ENCODE measurements at regions not wholly inside any gene's neighbourhood (a gene's known extent, or its start where the extent isn't known, plus 50 kb on each side); places are given as distances from the start of the nearest gene placed in this dataset.
"Not testable (repeated sequence)": the region's sequence is repeated elsewhere in the genome, so short reads cannot be mapped to it uniquely, and the experiment has no call there.

DNA sequence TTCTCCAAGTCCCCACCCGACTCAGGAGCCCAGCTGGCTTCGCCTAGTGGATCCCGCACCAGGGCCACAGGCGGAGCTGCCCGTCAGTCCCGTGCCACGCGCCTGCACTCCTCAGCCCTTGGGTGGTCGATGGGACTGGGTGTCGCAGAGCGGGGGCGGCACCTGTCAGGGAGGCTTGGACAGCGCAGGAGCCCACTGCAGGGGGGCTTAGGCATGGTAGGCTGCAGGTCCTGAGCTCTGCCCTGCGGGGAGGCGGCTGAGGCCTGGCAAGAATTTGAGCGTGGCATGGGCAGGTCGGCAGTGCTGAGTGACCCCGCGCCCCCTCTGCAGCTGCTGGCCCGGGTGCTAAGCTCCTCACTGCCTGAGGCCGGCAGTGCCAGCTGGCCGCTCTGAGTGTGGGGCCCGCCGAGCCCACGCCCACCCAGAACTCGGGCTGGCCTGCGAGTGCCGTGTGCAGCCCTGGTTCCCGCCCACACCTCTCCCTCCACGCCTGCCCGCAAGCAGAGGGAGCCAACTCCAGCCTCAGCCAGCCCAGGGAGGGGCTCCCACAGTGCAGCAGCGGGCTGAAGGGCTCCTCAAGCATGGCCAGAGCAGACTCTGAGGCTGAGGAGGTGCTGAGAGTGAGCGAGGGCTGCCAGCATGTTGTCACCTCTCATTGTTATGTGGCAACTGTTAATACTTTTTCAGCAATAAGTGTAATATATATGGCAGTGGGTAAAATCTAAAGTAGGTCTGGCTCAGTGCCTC, 548.4 kb upstream of the BRINP3 start:
- no peak for DNase-seq

DNA sequence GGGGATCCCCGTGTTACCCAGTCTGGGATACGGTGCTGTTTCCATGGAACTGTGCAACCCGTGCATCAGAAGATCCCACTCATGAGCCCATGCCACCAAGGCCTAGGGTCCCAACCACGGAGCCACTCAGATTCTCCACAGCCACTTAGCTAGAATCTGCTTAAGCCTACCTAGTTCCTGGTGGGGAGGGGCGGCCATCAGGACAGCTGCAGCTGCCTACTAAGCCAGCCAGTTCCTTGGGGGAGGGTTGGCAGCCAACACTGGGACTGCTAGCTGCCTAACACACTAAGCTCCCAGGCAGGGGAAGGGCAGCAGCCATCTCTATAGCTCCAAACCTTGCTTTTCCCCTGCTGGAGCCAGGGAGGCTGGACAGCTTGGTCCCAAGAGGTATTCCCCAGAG, 549.2 kb upstream of the BRINP3 start:
- DNase-seq, result no peak

DNA sequence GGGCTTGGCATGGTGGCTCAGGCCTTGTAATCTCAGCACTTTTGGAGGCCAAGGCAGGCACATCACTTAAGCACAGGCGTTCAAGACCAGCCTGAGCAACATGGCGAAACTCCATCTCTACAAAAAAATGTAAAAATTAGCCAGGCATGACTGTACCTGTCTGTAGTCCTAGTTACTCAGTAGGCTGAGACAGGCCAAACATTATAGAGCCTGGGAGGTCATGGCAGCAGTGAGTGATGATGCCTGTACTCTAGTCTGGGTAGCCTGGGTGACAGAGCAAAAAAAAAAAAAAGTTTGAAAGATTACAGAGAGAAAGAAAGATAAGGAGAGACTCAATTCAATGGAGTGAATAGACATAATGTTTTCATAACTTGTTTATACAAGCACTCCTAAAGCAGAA, 556.5 kb upstream of the BRINP3 start:
- no peak for DNase-seq

GRCh38 chr1:191043066-191043465, 565.4 kb upstream of the BRINP3 start:
- no peak for DNase-seq

DNA sequence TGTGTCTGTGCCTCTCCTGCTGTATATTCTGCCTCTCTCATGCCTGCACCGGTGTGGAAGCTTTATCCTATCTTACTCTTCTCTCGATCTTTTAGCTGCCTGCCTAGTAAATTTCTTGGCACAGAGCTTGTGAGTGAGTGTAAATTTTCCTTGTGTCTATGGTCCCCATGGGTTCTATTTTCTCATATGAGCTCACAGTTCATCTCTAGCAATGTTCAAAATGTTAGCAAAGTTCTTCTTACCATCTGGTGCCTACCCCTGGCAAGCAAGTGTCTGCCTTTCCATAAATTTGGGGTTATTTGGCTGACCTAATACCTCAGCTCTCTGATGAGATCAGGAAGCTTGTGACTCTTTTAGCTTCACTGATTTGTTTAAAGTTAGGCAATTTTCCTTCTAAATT, 572.1 kb upstream of the BRINP3 start:
- no peak for DNase-seq

DNA sequence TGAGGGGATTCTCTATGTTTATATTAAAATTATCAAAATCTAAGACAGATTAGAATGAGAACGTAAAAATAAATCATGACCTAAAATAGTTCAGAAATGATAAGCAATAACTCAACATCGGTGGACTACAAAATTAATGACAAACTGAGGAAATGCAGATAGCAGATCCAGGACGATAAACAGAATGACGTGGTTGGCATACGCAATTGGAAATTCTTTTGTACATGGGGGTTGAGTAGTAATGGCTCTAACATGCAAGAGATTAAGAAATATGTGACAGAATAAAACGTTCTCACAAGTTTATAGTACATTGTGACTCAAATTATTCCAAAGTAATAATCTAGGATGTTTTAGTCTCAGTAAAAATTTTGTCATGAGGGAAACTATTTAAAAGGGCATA, 575.2 kb upstream of the BRINP3 start:
- no peak for DNase-seq

DNA sequence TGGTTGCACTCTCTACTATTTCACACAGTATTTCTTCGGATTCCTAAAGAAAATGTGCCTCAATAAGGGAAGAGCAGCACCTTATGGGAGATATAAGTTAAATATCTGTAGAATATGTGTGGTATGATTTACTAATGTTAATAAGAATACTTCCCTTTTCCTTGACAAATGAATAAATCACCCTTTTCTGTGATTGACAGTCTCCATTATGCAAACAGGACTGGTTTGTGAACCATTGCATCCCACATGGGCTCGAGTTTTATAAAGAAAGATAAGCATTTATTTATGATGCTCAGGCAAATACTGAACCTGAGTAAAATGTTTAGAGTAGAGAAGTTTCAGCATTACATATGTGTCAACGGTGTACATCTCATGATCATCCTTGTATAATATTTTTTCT, 587.7 kb upstream of the BRINP3 start:
- DNase-seq, result no peak

DNA sequence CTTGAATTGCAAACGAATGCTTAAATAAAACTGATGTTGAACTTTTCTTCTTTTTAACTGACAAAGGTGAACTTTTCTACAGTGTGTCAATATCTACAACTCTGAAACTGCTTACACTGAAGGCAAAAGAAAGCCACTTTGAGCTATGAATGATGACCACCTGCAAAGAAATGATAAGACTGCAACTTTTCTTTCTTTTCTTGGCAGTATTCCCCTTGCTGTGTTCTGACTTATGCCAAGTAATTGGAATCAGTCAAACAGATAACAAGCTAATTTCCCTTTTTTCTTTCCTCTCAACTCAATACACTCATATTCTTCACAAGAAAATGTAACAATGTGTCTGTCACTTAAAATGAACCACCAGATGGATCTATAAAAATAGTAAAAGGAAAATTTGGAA, 588.1 kb upstream of the BRINP3 start:
- no peak for DNase-seq

DNA sequence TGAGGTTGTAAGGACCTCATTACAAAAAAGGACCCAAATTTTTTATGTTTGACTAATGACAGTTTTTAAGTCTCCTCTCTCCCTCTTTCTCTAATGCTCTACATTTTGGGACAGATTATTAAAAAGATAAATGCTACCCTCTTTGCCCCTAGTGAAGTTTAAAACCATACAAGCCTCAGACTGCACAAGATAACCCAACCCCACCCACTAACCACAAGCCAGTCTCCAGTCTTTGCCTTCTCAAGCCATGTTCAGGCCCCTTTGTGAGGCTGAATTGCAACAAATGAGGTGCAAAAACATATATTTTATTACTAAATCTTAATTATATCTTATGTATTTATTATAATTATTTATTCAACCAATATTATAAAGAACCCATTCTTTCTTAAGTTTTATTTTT, 597.2 kb upstream of the BRINP3 start:
- no peak for DNase-seq

DNA sequence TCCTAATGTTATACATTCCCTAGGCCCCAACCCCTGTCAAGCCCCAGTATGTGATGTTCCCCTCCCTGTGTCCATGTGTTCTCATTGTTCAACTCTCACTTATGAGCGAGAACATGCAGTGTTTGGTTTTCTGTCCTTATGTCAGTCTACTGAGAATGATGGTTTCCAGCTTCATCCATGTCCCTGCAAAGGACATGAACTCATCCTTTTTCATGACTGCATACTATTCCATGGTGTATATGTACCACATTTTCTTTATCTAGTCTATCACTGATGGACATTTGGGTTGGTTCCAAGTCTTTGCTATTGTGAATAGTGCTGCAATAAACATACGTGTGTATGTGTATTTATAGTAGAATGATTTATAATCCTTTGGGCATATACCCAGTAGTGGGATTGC, 605.4 kb upstream of the BRINP3 start:
- DNase-seq, result not testable (repeated sequence)

GRCh38 chr1:191085121-191085520, 607.5 kb upstream of the BRINP3 start:
- DNase-seq, result no peak

DNA sequence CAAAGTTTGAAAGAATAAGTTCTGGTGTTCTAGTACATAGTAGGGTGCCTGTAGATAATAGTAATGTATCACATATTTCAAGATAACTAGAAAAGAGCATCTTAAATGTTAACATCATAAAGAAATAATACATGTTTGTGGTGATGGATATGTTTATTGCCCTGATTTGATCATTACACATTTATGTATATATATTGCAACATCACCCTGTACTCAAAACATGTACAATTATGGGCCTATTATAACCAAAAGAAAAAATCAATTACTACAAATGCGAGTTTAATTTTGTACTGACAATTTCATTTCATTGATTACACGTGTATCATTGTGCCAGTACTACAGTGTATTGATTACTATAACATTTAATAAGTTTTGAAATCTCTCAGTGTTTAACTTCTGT, 609.2 kb upstream of the BRINP3 start:
- no peak for DNase-seq

GRCh38 chr1:191096405-191096804, 618.7 kb upstream of the BRINP3 start:
- no peak for DNase-seq

DNA sequence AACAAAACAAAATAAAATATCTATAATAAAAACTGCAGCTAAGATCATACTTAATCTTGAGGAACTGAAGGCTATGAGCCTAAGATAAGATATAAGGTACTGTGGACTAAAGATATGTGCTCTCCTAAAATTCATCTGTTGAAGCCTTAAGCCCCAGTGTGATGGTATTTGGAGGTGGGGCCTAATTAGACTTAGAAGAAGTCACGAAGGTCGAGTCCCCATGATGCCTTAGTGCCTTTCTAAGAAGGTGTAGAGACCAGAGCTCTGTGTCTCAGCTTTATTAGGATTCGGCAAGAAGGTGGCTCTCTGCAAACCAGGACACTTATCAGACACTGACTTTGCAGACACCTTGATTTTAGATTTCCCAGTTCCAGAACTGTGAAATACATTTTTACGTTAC, 622.0 kb upstream of the BRINP3 start:
- DNase-seq, result no peak

DNA sequence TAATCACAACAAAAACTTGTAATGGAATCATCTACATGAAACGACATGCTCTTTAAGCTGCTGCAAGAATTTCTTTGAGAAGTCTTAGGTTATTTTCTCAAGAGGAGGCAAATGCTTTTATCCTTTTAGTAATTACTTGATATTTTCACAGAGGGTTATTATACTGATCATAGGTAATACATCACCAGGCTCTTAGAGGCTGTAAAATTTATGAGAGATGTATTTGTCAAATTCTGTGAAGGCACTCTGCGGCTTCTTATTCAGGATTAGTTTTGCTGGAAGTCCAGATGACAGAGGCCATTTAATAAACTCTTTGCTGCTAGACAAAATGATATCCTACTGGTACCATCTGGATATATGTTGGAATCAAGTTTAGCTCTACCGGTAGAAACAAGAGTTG, 624.3 kb upstream of the BRINP3 start:
- no peak for DNase-seq

DNA sequence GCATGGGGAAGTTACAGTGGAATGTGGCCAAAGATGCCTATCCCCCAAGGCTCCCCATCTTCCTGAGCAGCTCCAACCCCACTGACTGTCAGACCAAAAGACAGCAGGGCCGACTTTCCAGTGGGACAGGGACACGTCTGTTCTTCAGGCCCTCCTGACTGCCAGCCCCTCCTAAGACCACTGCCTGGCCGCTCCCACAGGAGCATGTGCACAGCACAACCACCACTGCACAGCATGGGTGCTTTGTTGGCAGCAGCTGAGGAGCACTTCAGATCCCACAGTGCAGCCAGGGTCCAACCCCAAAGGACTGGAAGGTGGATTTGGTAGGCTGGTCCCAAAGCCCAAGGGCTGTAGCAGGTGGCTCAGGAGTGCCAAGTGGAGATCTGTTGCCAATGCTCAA, 648.3 kb upstream of the BRINP3 start:
- no peak for DNase-seq

GRCh38 chr1:191134796-191135195, 657.1 kb upstream of the BRINP3 start:
- no peak for DNase-seq

DNA sequence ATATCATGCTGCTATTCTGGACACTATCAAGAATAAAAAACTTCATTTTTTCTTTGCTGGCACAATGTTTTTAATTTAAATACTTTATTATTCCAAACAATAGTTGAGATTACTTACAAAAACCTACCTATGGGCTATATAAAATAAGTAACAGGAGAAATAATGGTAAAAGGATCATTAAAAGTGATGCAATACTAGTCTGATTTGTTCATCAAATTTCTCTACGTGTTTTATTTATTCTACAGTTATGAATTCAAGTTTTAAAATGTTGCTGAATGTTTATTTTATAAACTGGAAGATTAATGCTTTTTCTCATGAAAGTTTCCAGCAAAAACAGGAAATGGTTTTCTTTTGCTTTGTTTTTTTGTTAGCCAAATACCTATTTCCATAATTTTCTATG, 662.4 kb upstream of the BRINP3 start:
- no peak for DNase-seq

GRCh38 chr1:191142748-191143147, 665.1 kb upstream of the BRINP3 start:
- DNase-seq, result no peak

DNA sequence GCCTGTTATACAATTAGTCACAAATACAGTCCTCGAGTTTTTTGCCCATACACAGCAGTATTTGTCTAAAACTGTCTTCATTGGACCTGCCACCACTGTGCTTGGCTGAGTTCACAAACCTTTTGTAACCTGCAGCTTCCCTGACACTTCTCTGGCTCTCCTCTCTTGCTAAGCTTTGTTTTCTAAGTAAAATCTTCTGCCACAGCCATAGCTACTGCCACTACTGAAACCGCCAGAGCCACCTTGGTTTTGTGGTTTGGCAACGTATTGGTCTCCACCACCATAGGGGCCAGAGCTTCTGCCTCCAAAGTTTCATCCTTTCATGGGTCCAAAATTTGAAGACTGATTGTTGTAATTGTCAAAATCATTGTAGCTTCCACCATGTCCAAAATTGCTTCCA, 668.2 kb upstream of the BRINP3 start:
- no peak for DNase-seq

- DNase-seq, result no peak
Observed at GRCh38 chr1:191151321-191151807, 673.7 kb upstream of the BRINP3 start.

DNA sequence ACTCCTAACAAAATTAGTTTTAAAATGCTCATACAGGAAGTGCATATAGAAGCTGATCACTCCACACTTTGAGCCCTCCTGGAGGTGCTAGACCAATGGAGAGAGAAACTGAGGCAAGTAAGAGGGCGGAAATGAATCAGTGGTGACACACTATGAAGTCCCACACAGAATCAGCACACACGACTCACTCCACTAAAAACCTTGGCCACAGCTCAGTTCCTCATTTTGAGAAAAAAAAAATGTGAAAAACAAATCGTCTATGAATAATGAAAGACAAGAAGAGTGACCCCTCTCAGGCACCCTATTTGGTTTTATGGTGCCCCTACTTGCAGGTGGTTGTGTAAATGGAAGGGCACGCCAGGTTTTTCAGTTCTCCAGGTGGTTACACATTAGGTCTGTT, 675.1 kb upstream of the BRINP3 start:
- no peak for DNase-seq

- DNase-seq, result no peak
Observed at GRCh38 chr1:191155178-191155577, 677.5 kb upstream of the BRINP3 start.

DNA sequence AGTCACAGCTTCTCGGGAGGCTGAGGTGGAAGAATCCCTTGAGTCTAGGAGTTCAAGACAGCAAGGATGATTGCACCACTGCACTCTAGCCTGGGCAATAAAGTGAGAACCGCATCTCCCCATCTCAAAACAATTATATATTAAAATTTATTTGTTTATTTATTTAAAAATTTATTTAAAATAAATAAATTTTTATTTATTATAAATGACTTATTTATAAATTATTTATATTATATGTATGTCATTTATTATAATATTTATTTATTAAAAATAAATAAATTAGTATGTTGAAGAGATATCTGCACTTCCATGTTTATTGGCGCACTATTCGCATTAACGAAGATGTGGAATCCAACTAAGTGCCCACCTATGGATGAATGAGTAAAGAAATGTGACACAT, 683.2 kb upstream of the BRINP3 start:
- no peak for DNase-seq

DNA sequence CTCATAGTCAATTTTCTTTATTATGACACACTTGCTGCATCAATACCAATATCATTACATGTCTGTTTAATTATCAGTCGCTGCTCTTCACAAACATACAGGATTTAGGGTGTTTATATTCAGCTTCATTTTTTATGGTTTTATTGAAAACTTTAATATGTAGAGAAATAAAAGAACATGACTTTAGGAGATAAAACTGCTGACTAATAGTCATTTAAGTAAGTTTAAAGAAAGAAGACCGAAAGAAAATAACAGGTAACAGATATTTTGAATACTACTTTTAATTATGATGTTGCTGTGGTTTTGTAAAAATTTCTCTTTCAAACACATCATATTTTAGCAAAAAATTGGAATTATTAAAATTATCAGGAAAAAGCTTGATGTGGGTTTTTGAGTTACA, 685.1 kb upstream of the BRINP3 start:
- DNase-seq, result no peak
